T-helper 9 cell (primary cell): ENCODE measurements at regions not wholly inside any gene's neighbourhood (a gene's known extent, or its start where the extent isn't known, plus 50 kb on each side); places are given as distances from the start of the nearest gene placed in this dataset.

Experiments
- DNase-seq: peaks from one replicate; pipeline ENCODE4 v3.0.0-alpha.2; 2020

DNA sequence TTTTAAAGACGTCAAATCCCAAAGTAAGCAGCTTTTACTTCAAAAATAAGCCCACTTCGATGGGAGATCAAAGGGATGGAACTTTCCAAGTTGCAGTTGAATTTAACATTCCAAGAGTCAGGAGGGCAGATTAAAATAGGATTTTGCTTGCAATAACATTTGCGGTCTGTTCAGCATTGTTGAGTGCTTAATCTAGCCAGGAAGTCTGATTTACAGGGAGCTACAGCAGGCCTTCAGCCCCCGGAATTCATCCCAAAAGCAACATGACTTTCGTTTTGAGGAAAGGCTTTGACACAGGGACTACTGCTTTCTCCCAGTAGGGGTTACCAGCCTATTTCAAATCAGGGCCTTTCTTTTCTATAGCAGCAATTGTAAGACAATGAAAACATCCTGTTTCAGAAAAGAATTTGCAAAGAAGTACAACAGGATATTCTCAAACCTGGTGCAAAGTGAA, 279.6 kb upstream of the PITRM1 start:
- DNase-seq, result no peak

- no peak for DNase-seq
Observed at GRCh38 chr10:3451516-3452172, 279.1 kb upstream of the PITRM1 start.

- no peak for DNase-seq
Observed at GRCh38 chr10:3446221-3446620, 273.6 kb upstream of the PITRM1 start.

DNA sequence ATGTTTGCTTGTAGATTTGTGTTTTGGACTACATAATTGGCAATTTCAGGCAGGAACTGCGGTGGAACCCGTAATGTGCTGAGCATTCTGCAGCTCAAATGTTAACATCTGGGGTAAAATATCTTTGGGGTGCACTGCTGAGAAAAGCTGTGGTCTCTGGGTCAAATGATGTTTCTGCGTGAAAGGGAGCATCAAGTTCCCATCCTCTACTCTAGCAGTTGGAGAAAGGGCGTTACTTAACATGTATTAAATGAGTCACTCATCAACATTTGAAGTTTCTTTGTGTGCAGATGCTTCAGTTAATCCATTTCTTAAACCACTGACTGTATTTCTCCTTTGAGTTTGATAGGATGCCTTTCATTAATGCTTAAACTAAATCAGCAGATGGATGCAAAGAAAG, 273.1 kb upstream of the PITRM1 start:
- DNase-seq, result no peak

DNA sequence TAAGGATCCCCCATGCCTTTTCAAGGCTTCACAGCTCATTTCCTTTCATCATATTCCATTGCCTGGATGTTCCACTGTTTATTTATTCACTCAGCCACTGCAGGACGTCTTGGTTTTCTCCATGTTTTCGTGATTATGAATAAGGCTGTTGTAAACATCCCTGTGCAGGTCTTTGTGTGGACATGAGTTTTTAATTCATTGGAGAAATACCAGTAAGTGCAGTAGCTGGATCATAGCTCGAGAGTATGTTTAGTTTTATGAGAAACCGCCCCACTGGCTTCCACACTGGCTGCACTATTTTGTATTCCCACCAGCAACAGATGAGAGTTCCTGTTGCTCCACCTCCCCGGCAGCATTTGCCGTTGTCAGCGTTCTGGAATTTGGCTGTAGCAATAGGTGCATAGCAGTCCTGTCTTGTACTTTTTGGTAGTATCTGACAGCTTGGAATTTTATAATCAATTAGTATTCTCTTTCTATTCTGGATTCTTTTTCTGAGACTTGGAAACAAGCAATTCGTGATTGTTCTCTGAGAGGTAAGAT, 269.9 kb upstream of the PITRM1 start:
- DNase-seq, result no peak

DNA sequence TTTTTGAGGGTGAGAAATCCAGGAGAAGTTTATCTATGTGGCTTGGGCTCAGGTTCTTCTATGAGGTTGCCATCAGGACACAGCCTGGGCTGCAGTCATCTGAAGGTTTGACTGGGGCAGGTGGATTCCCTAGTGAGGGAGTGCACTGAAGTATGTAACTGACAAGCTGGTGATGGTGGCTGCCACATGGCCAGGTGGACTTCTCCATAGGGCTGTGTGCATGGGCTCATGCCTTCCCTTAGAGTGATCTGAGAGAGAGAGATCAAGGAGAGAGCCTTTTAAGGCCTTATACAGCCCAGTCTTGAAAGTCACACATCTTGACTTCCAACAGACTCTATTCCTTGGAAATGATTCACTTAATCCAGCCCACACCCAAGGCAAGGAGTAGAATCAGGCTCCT, 266.6 kb upstream of the PITRM1 start:
- no peak for DNase-seq

GRCh38 chr10:3438606-3439005, 266.0 kb upstream of the PITRM1 start:
- DNase-seq, result no peak

- no peak for DNase-seq
Observed at GRCh38 chr10:3435671-3436070, 263.1 kb upstream of the PITRM1 start.

DNA sequence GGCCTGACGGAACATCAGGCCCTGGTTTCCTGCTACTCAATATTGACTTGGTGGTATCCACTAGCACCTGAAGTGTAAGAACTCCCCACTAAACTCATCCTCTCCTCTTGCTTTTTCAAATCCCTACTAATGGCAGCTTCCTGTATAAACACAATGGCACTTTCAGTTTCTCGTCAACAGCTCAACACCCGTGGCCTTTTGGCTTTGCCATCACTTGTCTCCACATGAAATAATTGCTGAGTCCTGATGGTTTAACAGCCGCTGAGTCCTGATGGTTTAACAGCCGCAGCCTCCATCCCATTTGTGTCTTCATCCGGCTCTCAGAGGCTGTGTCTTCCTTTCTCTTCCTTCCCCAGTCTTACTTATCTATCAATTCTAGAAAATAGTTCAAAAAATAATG, 261.4 kb upstream of the PITRM1 start:
- DNase-seq, result no peak

DNA sequence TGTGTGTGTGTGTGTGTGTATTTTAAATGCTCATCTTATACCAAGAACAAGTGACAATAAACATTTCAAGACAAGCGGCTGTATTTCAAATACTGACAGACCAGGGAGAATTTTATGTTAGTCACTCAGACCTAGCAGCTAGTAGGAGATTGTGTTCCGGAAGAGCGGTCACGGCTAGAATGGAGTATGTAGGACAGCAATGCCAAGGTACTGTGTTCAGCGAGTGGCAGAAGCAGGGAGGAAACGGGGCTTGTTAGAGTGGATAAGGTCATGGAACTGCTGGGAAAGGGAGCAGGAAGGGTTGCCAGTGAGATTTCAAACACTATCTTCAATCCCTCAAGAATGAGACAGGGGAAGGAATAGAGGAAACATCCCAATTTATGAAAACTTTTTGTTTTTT, 260.5 kb upstream of the PITRM1 start:
- no peak for DNase-seq

DNA sequence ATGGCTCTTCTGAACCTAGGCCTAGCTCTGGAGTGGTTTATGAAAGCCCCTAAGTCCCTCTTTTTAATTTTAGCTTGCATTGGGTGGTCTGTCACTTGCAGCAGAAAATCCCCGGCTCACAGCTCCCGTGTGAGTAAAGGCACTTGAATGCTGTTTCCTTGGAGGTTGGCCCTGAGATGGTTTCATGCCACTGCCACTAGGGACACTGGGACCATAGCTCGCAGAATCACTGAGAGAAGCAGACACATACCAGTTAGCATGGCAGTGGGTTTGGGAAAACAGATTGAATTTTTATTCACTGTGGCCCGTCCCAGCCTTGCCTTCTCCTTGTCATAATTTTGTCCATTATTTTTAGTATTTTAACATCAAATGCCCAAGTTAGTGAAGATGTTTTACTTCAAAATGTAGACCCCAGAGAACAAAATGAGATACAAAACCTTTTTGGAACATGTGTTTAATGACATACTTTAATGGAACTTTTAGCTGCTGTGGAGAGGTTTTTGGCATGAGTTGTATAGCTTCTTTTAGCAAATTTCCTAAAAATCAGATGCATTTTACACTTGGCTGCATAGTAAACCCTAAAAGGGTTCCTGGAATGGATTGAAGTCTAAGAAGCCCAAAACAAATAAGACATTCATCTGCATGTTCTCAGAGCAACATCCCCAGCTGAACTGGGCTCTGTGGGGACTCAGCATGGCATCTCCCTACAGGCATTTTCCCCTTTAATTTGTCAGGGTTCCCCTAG, 259.7 kb upstream of the PITRM1 start:
- no peak for DNase-seq

GRCh38 chr10:3430501-3430900, 257.9 kb upstream of the PITRM1 start:
- DNase-seq, result no peak

GRCh38 chr10:3429676-3430075, 257.1 kb upstream of the PITRM1 start:
- DNase-seq, result no peak

DNA sequence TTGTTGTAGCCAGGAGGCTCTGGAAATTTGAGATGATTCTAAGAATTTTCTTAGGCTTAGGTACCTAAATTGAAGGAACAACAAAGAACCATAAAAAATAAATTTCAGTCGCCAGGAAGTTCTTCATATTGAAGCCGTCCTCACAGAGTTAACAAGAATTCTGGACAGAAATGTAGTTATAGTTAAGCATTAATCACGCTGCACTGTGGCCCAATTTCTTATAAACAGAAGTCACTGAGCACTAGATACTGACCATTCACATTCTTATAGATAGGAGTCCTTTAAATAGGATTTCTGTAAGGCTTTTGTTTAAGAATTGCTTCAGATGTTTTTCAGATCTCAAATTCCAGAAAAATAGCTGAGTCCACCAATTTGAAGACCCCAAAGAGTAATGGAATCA, 256.2 kb upstream of the PITRM1 start:
- no peak for DNase-seq

DNA sequence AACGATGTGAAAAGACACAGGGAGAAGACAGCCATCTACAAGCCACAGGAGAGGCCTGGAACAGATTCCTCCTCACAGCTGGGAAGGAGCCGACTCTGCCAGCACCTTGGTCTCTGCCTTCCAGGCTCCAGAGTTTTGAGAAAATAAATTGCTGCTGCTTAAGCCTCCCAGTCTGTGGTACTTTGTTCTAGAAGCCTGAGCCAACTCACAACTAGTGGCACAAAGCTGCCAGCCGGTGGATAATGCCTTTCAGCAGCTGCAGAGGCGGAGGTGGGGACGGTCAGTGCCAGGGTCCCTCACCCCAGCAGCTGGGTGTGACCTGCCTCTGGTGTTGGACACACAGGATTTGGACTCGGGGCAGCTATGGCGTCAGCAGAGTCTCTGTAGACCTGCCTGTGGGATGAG, 255.4 kb upstream of the PITRM1 start:
- no peak for DNase-seq

- no peak for DNase-seq
Observed at GRCh38 chr10:3427347-3427746, 254.8 kb upstream of the PITRM1 start.

DNA sequence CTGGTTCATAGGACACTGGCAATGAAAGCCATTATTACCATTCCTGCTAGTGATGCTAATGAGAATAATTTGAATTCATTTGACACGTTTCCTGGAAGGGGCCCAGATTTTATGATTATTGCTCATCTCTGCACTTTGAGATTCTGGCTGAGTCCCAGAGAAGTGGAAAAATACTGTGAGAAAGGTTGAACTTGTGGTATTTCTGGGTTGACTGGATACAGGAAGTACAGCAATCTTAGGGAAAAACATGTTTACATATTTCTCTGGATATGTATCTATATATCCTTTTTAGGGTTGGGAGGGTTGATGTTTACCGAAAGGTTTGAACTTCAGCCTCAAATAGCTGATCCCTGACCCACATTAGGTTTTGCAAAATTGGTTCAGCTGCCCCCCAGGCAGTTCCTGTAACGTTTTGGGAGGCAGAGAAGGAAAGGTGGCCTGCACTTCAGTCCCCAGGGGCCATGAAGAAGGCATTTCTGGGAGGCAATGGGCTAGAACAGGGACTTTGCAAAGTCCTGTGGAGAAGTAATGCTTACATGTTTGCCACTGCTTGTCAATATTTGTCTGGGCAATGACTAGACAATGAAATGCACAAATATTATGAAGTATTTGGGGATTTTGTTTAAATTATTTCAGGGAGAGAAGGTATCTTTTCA, 253.7 kb upstream of the PITRM1 start:
- no peak for DNase-seq

DNA sequence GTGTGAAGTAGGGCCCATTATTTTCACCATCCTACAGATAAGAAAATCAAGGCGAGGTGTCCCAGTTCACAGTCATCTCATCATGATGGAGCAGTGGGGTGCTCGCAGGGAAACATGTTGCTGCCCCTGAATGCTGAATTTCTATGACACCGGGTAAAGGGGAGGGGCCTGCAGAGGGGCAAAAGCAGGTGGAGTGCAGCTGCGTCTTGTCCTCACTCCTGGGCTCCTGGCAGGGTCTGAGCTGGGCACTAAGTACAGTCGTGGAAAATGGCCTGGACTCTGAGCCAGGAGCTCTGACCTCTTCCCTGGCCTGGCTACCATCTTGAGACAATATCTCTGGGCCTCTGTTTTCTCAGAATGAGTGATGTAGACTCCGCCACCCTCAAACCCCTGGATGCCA, 253.1 kb upstream of the PITRM1 start:
- DNase-seq, result no peak

- DNase-seq, result no peak
Observed at GRCh38 chr10:3425261-3425660, 252.7 kb upstream of the PITRM1 start.

GRCh38 chr10:3424111-3424851, 251.7 kb upstream of the PITRM1 start:
- DNase-seq, result no peak

DNA sequence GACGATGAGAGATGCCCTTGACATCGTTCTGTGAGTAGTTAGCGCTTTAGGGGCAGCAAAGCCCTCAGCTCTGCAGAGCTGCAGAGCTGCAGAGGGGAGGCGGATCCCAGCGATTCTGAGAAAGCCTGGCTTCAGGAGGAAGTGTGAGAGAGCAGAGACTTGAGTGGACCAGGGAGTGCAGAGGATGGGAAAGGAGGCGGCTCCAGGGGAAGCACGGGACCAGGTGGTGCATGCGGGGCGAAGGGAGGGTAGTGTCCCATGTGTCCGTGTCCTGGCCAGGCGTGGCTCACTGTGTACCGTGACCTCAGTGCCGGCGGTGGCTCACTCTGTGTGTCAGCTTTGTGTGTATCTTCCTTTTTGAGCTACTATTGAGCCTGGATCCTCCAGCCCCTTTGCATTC, 250.8 kb upstream of the PITRM1 start:
- DNase-seq, result no peak

- no peak for DNase-seq
Observed at GRCh38 chr10:3422282-3422681, 249.7 kb upstream of the PITRM1 start.
